AG04449 (cell line): ENCODE measurements at regions not wholly inside any gene's neighbourhood (a gene's known extent, or its start where the extent isn't known, plus 50 kb on each side); places are given as distances from the start of the nearest gene placed in this dataset.

ENCODE experiments used
- CTCF ChIA-PET: fragments of 350-600 bp; formaldehyde crosslinking; extraction: SDS; loops from one replicate; lab custom pipeline; 2021; ENCODE audit warnings: antibody characterized with exemption; lab: Yijun Ruan, JAX
- POLR2A ChIA-PET: fragments of 400-600, 350-600 bp; formaldehyde crosslinking; extraction: SDS; loops from one replicate; lab custom pipeline; 2020; ENCODE audit warnings: antibody characterized with exemption, inconsistent platforms; lab: Yijun Ruan, JAX
- DNase-seq: peaks from one replicate; pipeline ENCODE4 v3.0.0-alpha.2; 2010; ENCODE audit warnings: low read depth, low spot score
- H3K4me3 ChIP-seq: 2 replicates; pipeline ENCODE4 v1.5.1; 2011; ENCODE audit warnings: low read depth, mild to moderate bottlenecking, control low read depth, low read length
- CTCF ChIP-seq: IDR thresholded peaks from one replicate; pipeline ENCODE4 v1.5.1; 2011; ENCODE audit warnings: mild to moderate bottlenecking, moderate library complexity, low read length, control low read depth, inconsistent platforms; ENCODE audit not compliant: insufficient read depth; ENCODE audit errors: missing control alignments

- no peak for DNase-seq
- H3K4me3 ChIP-seq: no peak overlapping the region
- no peak for TF ChIP-seq CTCF
- POLR2A ChIA-PET: no interaction called here
- CTCF ChIA-PET: no interaction called here
These were observed 182.8 kb downstream of the C11orf87 start for GRCh38 chr11:109604481-109605400.

GRCh38 chr11:109606256-109606655 lies 184.3 kb downstream of the C11orf87 start:
- POLR2A ChIA-PET: no interaction called here
- CTCF ChIA-PET: no interaction called here

GRCh38 chr11:109609454-109610185 lies 187.6 kb downstream of the C11orf87 start:
- POLR2A ChIA-PET: no interaction called here
- no peak overlapping the region for H3K4me3 ChIP-seq
- DNase-seq: no peak
- no peak for TF ChIP-seq CTCF
- CTCF ChIA-PET: no interaction called here

More at GRCh38 chr11:109606256-109606655, 184.3 kb downstream of the C11orf87 start:
- no peak for DNase-seq
- H3K4me3 ChIP-seq: no peak overlapping the region
- TF ChIP-seq CTCF: no peak

GRCh38 chr11:109612496-109612895 lies 190.5 kb downstream of the C11orf87 start:
- CTCF ChIA-PET: no interaction called here
- DNase-seq: no peak
- H3K4me3 ChIP-seq: no peak overlapping the region
- TF ChIP-seq CTCF: no peak
- POLR2A ChIA-PET: no interaction called here

- no peak for DNase-seq
- ChIA-PET CTCF (no interaction called here), POLR2A (no interaction called here)
- H3K4me3 ChIP-seq: no peak overlapping the region
- no peak for TF ChIP-seq CTCF
These were observed 197.5 kb downstream of the C11orf87 start for GRCh38 chr11:109619498-109619897.

GRCh38 chr11:109629734-109630133 lies 207.7 kb downstream of the C11orf87 start:
- ChIA-PET CTCF (no interaction called here), POLR2A (no interaction called here)
- no peak overlapping the region for H3K4me3 ChIP-seq
- no peak for DNase-seq
- no peak for TF ChIP-seq CTCF
